Left lung (tissue), 4 donors: ENCODE measurements at regions not wholly inside any gene's neighbourhood (a gene's known extent, or its start where the extent isn't known, plus 50 kb on each side); places are given as distances from the start of the nearest gene placed in this dataset.

Source experiments
- ATAC-seq: fragments of 200-7000 bp; cut with Tn5 transposase; one replicate; pipeline ENCODE4 v1.9.1; 2020; ENCODE audit warnings: moderate library complexity
- DNase-seq, 4 donors: peaks; one replicate each; pipeline ENCODE4 v3.0.0-alpha.2; 2013 to 2020
- H3K27ac ChIP-seq, 2 donors: fragments of 200-600 bp; sonication (generic) in 1 of 2; one replicate each; pipeline versions ENCODE4 v1.5.0 to v1.8.0; 2020 to 2021
- H3K27me3 ChIP-seq, 2 donors: fragments of 200-600 bp; sonication (generic) in 1 of 2; one replicate each; pipeline versions ENCODE4 v1.5.0 to v1.8.0; 2020 to 2021
- H3K36me3 ChIP-seq, 2 donors: fragments of 200-600 bp; sonication (generic) in 1 of 2; one replicate each; pipeline versions ENCODE4 v1.5.0 to v1.8.0; 2020 to 2021
- H3K4me1 ChIP-seq, 2 donors: fragments of 200-600 bp; one replicate each; pipeline ENCODE4 v1.8.0; 2021
- H3K4me3 ChIP-seq, 2 donors: fragments of 200-600 bp; sonication (generic) in 1 of 2; one replicate each; pipeline versions ENCODE4 v1.5.0 to v1.8.0; 2020 to 2021; ENCODE audit warnings: mild to moderate bottlenecking in 1 of 2
- H3K9me3 ChIP-seq, 2 donors: fragments of 200-600 bp; sonication (generic) in 1 of 2; one replicate each; pipeline versions ENCODE4 v1.5.0 to v1.8.0; 2020 to 2021
- intact Hi-C, 2 donors: fragments of 100-400 bp; cut with DNase I; formaldehyde crosslinking; loops; one replicate each; pipeline versions ENCODE4 v1.11.2 to v1.14.2; 2022
- TF ChIP-seq, protein P1 (sequence below), 2 donors: fragments of 200-600 bp; sonication (generic) in 1 of 2; IDR thresholded peaks; one replicate each; pipeline versions ENCODE4 v1.5.0 to v1.8.0; 2021; ENCODE audit warnings: antibody characterized with exemption in 2 of 2
- donor health status: DM: no; HTN: yes; CAD: no.
- donor health status: DM: no; HTN: no; CAD: no.

DNA sequence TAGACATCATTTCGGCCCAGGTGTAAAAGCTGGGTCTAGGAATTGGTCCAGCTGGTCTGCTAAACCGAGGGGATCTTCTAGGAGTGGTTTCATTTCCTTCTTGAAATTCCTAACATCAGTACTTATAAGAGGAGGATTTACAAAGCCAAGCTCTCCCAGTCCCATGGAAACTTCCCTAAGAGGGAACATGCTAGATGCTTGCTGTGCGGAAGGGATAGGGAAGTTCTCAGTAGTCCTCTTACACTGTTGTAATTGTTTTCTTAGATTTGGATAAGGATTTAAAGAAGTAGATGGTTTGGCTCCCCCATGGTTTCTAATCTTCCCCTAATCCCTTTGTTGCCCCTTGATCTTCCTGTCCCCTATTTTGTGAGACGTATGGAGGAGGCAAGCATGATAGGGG, 89.7 kb upstream of the XCR1 start:
- Histone ChIP-seq H3K27ac (peak overlapping the region in 1 of 2 donors; percentile 9), H3K27me3 (no peaks in the 10 kb centered on the region), H3K9me3 (no peaks in the 10 kb centered on the region), H3K4me1 (peaks cover 5 to 34% of the 10 kb centered on the region in 2 donors), H3K36me3 (no peaks in the 10 kb centered on the region), H3K4me3 (no peak overlapping the region)
- ATAC-seq (no peak), DNase-seq (no peak)
- TF ChIP-seq, protein P1, sequence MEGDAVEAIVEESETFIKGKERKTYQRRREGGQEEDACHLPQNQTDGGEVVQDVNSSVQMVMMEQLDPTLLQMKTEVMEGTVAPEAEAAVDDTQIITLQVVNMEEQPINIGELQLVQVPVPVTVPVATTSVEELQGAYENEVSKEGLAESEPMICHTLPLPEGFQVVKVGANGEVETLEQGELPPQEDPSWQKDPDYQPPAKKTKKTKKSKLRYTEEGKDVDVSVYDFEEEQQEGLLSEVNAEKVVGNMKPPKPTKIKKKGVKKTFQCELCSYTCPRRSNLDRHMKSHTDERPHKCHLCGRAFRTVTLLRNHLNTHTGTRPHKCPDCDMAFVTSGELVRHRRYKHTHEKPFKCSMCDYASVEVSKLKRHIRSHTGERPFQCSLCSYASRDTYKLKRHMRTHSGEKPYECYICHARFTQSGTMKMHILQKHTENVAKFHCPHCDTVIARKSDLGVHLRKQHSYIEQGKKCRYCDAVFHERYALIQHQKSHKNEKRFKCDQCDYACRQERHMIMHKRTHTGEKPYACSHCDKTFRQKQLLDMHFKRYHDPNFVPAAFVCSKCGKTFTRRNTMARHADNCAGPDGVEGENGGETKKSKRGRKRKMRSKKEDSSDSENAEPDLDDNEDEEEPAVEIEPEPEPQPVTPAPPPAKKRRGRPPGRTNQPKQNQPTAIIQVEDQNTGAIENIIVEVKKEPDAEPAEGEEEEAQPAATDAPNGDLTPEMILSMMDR (IDR thresholded peaks at IDR 0.05): no peak
- intact Hi-C loops: no loop called here

DNA sequence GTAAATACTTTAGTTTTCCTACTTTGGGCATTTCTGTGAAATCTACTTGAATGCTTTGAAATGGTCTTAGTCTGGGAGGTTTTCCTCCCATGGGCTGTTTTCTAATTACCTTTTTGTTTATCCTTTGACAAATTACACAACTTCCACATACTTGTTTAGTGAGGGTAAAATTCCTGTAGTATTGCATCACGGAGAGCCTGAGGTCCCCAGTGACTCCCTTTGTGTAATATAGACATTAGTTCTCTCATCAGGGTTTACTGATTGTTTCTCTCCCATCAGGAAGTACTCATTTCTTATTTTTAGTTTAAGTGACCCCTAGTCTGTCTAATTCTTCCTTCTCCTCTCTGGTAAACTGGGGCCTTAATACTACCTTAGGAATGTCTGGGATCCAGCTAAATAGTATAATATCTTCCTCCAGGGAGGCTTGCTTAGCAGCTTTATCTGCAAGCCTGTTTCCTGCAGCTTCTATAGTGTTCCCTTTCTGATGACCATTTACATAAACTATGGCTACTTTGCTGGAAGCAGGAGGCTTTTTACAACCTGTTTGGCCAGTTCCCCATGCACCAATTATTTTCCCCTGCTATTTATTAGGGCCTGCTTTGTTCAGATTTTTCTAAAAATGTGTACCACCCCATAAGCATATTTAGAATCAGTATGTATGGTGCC, 87.2 kb upstream of the XCR1 start:
- ATAC-seq: peak; percentile 46
- H3K27ac ChIP-seq: peak overlapping the region in 1 of 2 donors; percentile 81
- intact Hi-C loops: no loop called here
- no peaks in the 10 kb centered on the region for H3K27me3 ChIP-seq
- no peaks in the 10 kb centered on the region for H3K9me3 ChIP-seq
- no peak overlapping the region for H3K4me3 ChIP-seq
- peaks cover 5 to 58% of the 10 kb centered on the region in 2 donors for H3K4me1 ChIP-seq
- TF ChIP-seq, protein P1 (IDR thresholded peaks at IDR 0.05): no peak
- DNase-seq: no peak
- no peaks in the 10 kb centered on the region for H3K36me3 ChIP-seq

DNA sequence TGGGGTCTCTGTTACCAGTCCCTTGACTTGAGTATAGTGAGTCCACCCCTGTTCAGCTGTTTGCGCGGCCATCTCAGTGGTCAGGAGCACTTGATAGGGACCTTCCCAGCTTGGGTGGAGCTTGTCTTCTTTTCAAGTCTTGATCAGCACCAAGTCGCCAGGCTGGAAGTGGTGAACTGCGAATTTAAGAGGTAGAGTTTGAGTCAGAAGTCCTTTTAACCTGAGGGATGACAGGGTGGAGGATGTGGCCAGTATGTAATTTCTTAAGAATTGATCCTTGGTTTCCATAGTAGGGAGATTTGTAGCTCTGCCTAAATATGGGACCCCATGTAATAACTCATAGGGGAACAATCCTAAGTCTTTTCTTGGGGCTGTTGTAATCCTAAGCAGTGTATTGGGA, 86.3 kb upstream of the XCR1 start:
- Histone ChIP-seq H3K36me3 (no peaks in the 10 kb centered on the region), H3K27me3 (no peaks in the 10 kb centered on the region), H3K4me1 (peaks cover 5 to 66% of the 10 kb centered on the region in 2 donors), H3K4me3 (no peak overlapping the region), H3K27ac (peak overlapping the region in 1 of 2 donors; percentile 81), H3K9me3 (no peaks in the 10 kb centered on the region)
- DNase-seq (no peak), ATAC-seq (no peak)
- TF ChIP-seq, protein P1 (IDR thresholded peaks at IDR 0.05): no peak
- intact Hi-C loops: no loop called here

DNA sequence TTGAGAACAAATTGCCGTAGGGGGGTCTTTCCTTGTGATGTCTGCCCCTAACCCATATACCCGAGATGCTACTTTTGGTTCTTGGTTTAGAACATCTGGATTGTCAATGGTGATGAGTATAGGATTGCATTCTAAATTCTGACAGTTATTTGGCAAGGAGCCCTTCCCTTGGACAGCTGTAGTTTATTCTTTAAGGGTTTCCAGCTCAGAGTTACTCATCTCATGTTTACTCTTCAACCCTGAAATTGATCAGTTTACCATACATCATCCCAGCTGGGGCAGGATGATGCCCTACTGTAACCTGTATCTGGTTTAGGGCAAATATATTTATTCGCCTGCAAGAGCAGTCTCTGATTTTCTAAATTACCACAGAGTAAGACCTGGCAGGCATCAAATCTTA, 85.7 kb upstream of the XCR1 start:
- TF ChIP-seq, protein P1 (IDR thresholded peaks at IDR 0.05): no peak
- Histone ChIP-seq H3K4me1 (peaks cover 5 to 69% of the 10 kb centered on the region in 2 donors), H3K27me3 (no peaks in the 10 kb centered on the region), H3K27ac (no peak overlapping the region), H3K9me3 (no peaks in the 10 kb centered on the region), H3K4me3 (no peak overlapping the region), H3K36me3 (no peaks in the 10 kb centered on the region)
- no peak for ATAC-seq
- intact Hi-C loops: no loop called here
- DNase-seq: no peak

DNA sequence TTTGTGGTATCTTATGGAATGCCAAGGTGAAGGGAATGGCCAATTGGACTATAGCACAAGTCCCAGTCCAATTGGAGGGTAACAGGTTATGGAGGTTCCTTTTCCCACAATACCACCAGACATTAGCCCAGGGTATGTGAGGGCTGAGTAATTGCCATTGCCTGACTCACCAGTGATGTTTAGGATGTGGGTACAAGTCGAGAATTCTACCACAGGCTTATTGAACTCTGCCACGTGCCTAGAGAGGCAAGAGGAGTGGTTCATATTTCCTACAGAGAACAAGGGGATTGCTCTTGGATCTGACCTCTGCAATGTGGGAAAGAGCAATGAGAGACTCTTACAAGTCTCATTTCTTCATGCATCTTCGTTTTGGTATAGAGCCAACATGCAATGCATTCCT, 85.0 kb upstream of the XCR1 start:
- H3K4me3 ChIP-seq: no peak overlapping the region
- H3K27ac ChIP-seq: peak overlapping the region in 1 of 2 donors; percentile 94
- H3K9me3 ChIP-seq: no peaks in the 10 kb centered on the region
- no peaks in the 10 kb centered on the region for H3K27me3 ChIP-seq
- no peak for DNase-seq
- intact Hi-C loops: no loop called here
- TF ChIP-seq, protein P1 (IDR thresholded peaks at IDR 0.05): no peak
- no peaks in the 10 kb centered on the region for H3K36me3 ChIP-seq
- ATAC-seq: no peak
- H3K4me1 ChIP-seq: peaks cover 5 to 75% of the 10 kb centered on the region in 2 donors
